Neural cell (in vitro differentiated cells): ENCODE measurements at regions not wholly inside any gene's neighbourhood (a gene's known extent, or its start where the extent isn't known, plus 50 kb on each side); places are given as distances from the start of the nearest gene placed in this dataset.

Source experiments
- H2AFZ ChIP-seq: fragments of 200-600, 300-800 bp; sonication (generic), shearing (Covaris generic); 2 replicates; pipeline ENCODE4 v1.6.0; 2014; ENCODE audit warnings: low read depth, mild to moderate bottlenecking, antibody characterized with exemption, low read length, moderate library complexity
- H3F3A ChIP-seq: fragments of 200-600 bp; shearing (Covaris generic); 2 replicates; pipeline ENCODE4 v1.6.1; 2016; ENCODE audit warnings: mild to moderate bottlenecking, moderate library complexity, mixed read lengths, antibody characterized with exemption, low read length; ENCODE audit not compliant: insufficient read depth, poor library complexity, severe bottlenecking
- H3K27ac ChIP-seq: fragments of 200-600, 300-800 bp; sonication (generic), shearing (Covaris generic); 2 replicates; pipeline ENCODE4 v1.5.1; 2014; ENCODE audit warnings: mild to moderate bottlenecking, low read length, moderate library complexity
- H3K27me3 ChIP-seq: fragments of 300-800, 200-600 bp; sonication (generic), shearing (Covaris generic); 2 replicates; pipeline ENCODE4 v1.6.0; 2014; ENCODE audit warnings: mild to moderate bottlenecking, low read depth, low read length, moderate library complexity; ENCODE audit not compliant: insufficient read depth
- H3K36me3 ChIP-seq: fragments of 300-800, 200-600 bp; sonication (generic), shearing (Covaris generic); 2 replicates; pipeline ENCODE4 v1.5.1; 2014; ENCODE audit warnings: mild to moderate bottlenecking, antibody characterized with exemption, low read length, moderate library complexity; ENCODE audit not compliant: insufficient read depth
- H3K4me2 ChIP-seq: fragments of 300-800, 200-600 bp; sonication (generic), shearing (Covaris generic); 2 replicates; pipeline ENCODE4 v1.6.0; 2014; ENCODE audit warnings: mild to moderate bottlenecking, low read length
- H3K4me3 ChIP-seq: fragments of 300-800, 200-600 bp; sonication (generic), shearing (Covaris generic); 2 replicates; pipeline ENCODE4 v1.5.1; 2014; ENCODE audit warnings: mild to moderate bottlenecking, low read length, moderate library complexity
- H3K79me2 ChIP-seq: fragments of 200-600 bp; shearing (Covaris generic); replicated peaks from 2 replicates; pipeline ENCODE4 v1.6.0; 2014; ENCODE audit warnings: mild to moderate bottlenecking, low read length, moderate library complexity; ENCODE audit not compliant: insufficient read depth
- H3K9ac ChIP-seq: fragments of 300-800, 200-600 bp; sonication (generic), shearing (Covaris generic); 2 replicates; pipeline ENCODE4 v1.6.1; 2016; ENCODE audit warnings: mild to moderate bottlenecking, low read length, mixed read lengths
- H3K9me2 ChIP-seq: fragments of 200-600 bp; shearing (Covaris generic); 2 replicates; pipeline ENCODE4 v1.6.1; 2016; ENCODE audit warnings: mild to moderate bottlenecking, low read length, mixed read lengths; ENCODE audit not compliant: insufficient read depth
- H3K9me3 ChIP-seq: fragments of 200-600, 300-800 bp; sonication (generic), shearing (Covaris generic); 2 replicates; pipeline ENCODE4 v1.6.1; 2016; ENCODE audit warnings: mild to moderate bottlenecking, mixed run types, low read length, moderate library complexity, mixed read lengths
- H4K20me1 ChIP-seq: fragments of 200-600 bp; shearing (Covaris generic); 2 replicates; pipeline ENCODE4 v1.6.1; 2016; ENCODE audit warnings: mild to moderate bottlenecking, mixed run types; ENCODE audit not compliant: insufficient read depth
- EP300 ChIP-seq: fragments of 450-650 bp; conservative IDR thresholded peaks from 2 replicates; pipeline ENCODE4 v1.6.1; 2014; ENCODE audit warnings: antibody characterized with exemption, mild to moderate bottlenecking, moderate library complexity; ENCODE audit not compliant: poor library complexity, severe bottlenecking
- EZH2 ChIP-seq: fragments of 200-600, 300-800 bp; shearing (Covaris generic), sonication (generic); IDR thresholded peaks from 2 replicates; pipeline ENCODE4 v1.6.1; 2014; ENCODE audit warnings: antibody characterized with exemption, low read length, borderline replicate concordance, mild to moderate bottlenecking; ENCODE audit not compliant: insufficient read depth, poor library complexity, severe bottlenecking
- MXI1 ChIP-seq: fragments of 450-650 bp; conservative IDR thresholded peaks from 2 replicates; pipeline ENCODE4 v1.6.1; 2014; ENCODE audit warnings: antibody characterized with exemption, mild to moderate bottlenecking; ENCODE audit not compliant: poor library complexity, severe bottlenecking
- POLR2AphosphoS5 ChIP-seq: IDR thresholded peaks from 2 replicates; pipeline ENCODE4 v1.6.1; 2012
- RAD21 ChIP-seq: fragments of 450-650 bp; conservative IDR thresholded peaks from 2 replicates; pipeline ENCODE4 v1.6.1; 2014; ENCODE audit warnings: antibody characterized with exemption, mild to moderate bottlenecking, moderate library complexity
- SMC3 ChIP-seq: fragments of 450-650 bp; conservative IDR thresholded peaks from 2 replicates; pipeline ENCODE4 v1.6.1; 2014; ENCODE audit warnings: antibody characterized with exemption, mild to moderate bottlenecking, moderate library complexity; ENCODE audit not compliant: poor library complexity
- TAF1 ChIP-seq: IDR thresholded peaks from 2 replicates; pipeline ENCODE4 v1.6.1; 2012; ENCODE audit warnings: low read depth
- TF ChIP-seq, protein P1 (sequence below): IDR thresholded peaks from 2 replicates; pipeline ENCODE4 v1.6.1; 2012; ENCODE audit warnings: borderline replicate concordance
- TF ChIP-seq, protein P2 (sequence below): fragments of 450-650 bp; IDR thresholded peaks from 2 replicates; pipeline ENCODE4 v1.5.1; 2014; ENCODE audit warnings: antibody characterized with exemption, mild to moderate bottlenecking, moderate library complexity; ENCODE audit not compliant: poor library complexity, severe bottlenecking

DNA sequence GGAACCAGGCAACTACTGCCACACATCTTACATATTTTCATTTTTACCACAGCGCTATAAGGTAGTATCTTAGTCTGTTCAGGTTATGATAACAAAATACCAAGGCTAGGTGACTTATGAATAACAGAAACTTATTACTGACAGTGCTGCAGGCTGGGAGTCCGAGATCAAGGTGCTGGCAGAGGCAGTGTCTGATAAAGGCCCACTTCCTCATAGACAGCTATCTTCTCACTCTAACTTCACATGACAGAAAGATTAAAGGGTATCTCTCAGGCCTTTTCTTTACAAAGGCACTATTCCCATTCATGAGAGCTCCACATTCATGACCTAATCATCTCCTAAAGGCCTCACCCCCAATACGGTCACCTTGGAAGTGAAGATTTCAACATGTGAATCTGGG lies 59.8 kb upstream of the MDM1 start:
- Histone ChIP-seq H3K27me3 (no peaks in the 10 kb centered on the region), H3K9me3 (no peaks in the 10 kb centered on the region), H3K4me3 (no peak overlapping the region), H2AFZ (no peak overlapping the region), H3K79me2 (no peaks in the 10 kb centered on the region), H3K4me2 (no peak overlapping the region), H3K36me3 (no peaks in the 10 kb centered on the region), H3K27ac (no peak overlapping the region), H3K9me2 (no peaks in the 10 kb centered on the region), H4K20me1 (no peaks in the 10 kb centered on the region), H3K9ac (no peak overlapping the region), H3F3A (no peaks in the 10 kb centered on the region)
- no peak for TF ChIP-seq MXI1
- TF ChIP-seq EP300 = no peak
- no peak for TF ChIP-seq EZH2
- no peak for TF ChIP-seq SMC3
- TF ChIP-seq, protein P1, sequence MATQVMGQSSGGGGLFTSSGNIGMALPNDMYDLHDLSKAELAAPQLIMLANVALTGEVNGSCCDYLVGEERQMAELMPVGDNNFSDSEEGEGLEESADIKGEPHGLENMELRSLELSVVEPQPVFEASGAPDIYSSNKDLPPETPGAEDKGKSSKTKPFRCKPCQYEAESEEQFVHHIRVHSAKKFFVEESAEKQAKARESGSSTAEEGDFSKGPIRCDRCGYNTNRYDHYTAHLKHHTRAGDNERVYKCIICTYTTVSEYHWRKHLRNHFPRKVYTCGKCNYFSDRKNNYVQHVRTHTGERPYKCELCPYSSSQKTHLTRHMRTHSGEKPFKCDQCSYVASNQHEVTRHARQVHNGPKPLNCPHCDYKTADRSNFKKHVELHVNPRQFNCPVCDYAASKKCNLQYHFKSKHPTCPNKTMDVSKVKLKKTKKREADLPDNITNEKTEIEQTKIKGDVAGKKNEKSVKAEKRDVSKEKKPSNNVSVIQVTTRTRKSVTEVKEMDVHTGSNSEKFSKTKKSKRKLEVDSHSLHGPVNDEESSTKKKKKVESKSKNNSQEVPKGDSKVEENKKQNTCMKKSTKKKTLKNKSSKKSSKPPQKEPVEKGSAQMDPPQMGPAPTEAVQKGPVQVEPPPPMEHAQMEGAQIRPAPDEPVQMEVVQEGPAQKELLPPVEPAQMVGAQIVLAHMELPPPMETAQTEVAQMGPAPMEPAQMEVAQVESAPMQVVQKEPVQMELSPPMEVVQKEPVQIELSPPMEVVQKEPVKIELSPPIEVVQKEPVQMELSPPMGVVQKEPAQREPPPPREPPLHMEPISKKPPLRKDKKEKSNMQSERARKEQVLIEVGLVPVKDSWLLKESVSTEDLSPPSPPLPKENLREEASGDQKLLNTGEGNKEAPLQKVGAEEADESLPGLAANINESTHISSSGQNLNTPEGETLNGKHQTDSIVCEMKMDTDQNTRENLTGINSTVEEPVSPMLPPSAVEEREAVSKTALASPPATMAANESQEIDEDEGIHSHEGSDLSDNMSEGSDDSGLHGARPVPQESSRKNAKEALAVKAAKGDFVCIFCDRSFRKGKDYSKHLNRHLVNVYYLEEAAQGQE = no peak
- TF ChIP-seq TAF1 = no peak

DNA sequence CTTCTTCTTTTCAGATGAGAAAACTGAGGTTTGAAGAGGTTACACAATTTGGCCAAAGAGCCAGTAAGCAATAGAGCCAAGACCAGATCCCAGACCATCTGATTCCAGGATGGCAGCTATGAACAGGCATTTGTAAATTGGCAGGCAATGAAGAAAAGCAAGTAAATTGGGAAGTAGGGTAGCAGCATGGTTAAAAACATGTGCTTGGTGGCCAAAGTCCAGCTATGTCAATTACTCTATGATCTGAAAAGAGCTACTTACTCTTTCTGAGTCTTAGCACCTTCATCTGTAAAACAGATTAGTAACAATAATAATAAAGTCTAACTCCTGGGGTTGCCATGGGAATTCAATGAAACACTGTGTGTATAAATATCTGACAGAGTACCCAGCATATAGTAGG lies 60.2 kb upstream of the MDM1 start:
- Histone ChIP-seq H3F3A (no peaks in the 10 kb centered on the region), H2AFZ (no peak overlapping the region), H3K4me2 (no peak overlapping the region), H3K27me3 (no peaks in the 10 kb centered on the region), H3K27ac (no peak overlapping the region), H4K20me1 (no peaks in the 10 kb centered on the region), H3K9me3 (no peaks in the 10 kb centered on the region), H3K9me2 (no peaks in the 10 kb centered on the region), H3K9ac (no peak overlapping the region), H3K4me3 (no peak overlapping the region), H3K36me3 (no peaks in the 10 kb centered on the region), H3K79me2 (no peaks in the 10 kb centered on the region)
- TF ChIP-seq MXI1 (no peak), POLR2AphosphoS5 (no peak), RAD21 (no peak), SMC3 (no peak), TAF1 (no peak), EZH2 (no peak), EP300 (no peak)
- TF ChIP-seq, protein P1 = no peak
- TF ChIP-seq, protein P2, sequence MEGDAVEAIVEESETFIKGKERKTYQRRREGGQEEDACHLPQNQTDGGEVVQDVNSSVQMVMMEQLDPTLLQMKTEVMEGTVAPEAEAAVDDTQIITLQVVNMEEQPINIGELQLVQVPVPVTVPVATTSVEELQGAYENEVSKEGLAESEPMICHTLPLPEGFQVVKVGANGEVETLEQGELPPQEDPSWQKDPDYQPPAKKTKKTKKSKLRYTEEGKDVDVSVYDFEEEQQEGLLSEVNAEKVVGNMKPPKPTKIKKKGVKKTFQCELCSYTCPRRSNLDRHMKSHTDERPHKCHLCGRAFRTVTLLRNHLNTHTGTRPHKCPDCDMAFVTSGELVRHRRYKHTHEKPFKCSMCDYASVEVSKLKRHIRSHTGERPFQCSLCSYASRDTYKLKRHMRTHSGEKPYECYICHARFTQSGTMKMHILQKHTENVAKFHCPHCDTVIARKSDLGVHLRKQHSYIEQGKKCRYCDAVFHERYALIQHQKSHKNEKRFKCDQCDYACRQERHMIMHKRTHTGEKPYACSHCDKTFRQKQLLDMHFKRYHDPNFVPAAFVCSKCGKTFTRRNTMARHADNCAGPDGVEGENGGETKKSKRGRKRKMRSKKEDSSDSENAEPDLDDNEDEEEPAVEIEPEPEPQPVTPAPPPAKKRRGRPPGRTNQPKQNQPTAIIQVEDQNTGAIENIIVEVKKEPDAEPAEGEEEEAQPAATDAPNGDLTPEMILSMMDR = no peak
